GM23338 (cell line): ENCODE measurements at regions not wholly inside any gene's neighbourhood (a gene's known extent, or its start where the extent isn't known, plus 50 kb on each side); places are given as distances from the start of the nearest gene placed in this dataset.

Experiments used
- CTCF ChIP-seq, 2 experiments: fragments of 200-600 bp in 1 of 2; sonication (generic) in 1 of 2; conservative IDR thresholded peaks; 2 replicates each; pipeline versions ENCODE4 v1.5.1 to v1.6.1; 2016 to 2017; ENCODE audit warnings: antibody characterized with exemption in 2 of 2, low read depth in 2 of 2, mild to moderate bottlenecking in 2 of 2, moderate library complexity in 1 of 2
- EZH2phosphoT487 ChIP-seq: fragments of 200-600 bp; sonication (generic); IDR thresholded peaks from one replicate; pipeline ENCODE4 v1.8.1; 2018; ENCODE audit warnings: antibody characterized with exemption; ENCODE audit not compliant: unreplicated experiment
- NANOG ChIP-seq: IDR thresholded peaks from 2 replicates; pipeline ENCODE4 v1.6.1; 2016; ENCODE audit warnings: antibody characterized with exemption, borderline replicate concordance
- POLR2AphosphoS5 ChIP-seq: IDR thresholded peaks from 2 replicates; pipeline ENCODE4 v1.6.1; 2016; ENCODE audit warnings: antibody characterized with exemption, low read depth
- REST ChIP-seq: IDR thresholded peaks from one replicate; pipeline ENCODE4 v1.6.1; 2018; ENCODE audit warnings: antibody characterized with exemption; ENCODE audit not compliant: unreplicated experiment

DNA sequence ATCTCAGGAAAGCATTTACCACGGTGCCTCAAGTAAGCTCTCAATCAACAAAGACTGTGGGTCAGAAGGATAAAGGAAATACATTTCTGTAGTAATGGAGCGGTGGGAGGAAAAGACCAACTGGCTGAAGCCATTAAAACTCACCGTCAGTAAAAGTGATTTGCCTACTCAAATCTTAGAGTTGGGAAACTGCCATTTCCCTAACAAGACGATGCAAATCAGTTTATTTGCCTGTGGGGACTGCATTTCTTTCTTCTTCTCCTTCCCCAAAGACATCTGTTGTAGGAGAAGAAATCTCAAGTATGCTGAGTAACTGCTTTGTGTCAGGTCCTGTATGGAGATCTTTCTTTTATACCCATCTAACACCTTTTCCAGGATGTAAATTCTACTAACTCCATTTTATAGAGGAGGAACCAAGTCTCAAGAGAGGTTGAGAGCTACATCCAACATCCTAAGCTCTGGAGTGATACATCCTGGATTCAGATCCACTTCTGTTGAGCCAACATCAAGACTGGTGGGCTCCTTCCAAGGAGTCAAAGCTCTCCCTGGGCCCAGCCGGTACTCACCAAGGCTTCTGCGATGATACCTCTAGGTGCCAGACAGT, 219.3 kb upstream of the FGGY start:
- no peak for TF ChIP-seq CTCF (conservative IDR thresholded peaks at IDR 0.05; ENCODE audit: low read depth in 2 of 2)
- no peak for TF ChIP-seq REST
- no peak for TF ChIP-seq POLR2AphosphoS5
- no peak for TF ChIP-seq EZH2phosphoT487
- 0 out of 2 replicates have a peak, but pooled peaks have one; percentile 35 for TF ChIP-seq NANOG
